Body of pancreas (tissue), 4 donors: ENCODE measurements at regions not wholly inside any gene's neighbourhood (a gene's known extent, or its start where the extent isn't known, plus 50 kb on each side); places are given as distances from the start of the nearest gene placed in this dataset.

Experiments used
- ATAC-seq: fragments of 150-250 bp; one replicate; pipeline ENCODE4 v1.9.1; 2016
- DNase-seq, 4 donors: peaks; one replicate each; pipeline ENCODE4 v3.0.0-alpha.2; 2019
- H3K27ac ChIP-seq, 4 donors: fragments of 200-600 bp; sonication (generic); 1 replicate in 3 of 4; 2 replicates in 1 of 4; pipeline versions ENCODE4 v1.5.1 to v1.6.1; 2016 to 2019; ENCODE audit warnings: mild to moderate bottlenecking in 1 of 4, mixed read lengths in 1 of 4, moderate library complexity in 1 of 4
- H3K27me3 ChIP-seq, 2 donors: fragments of 200-600 bp; sonication (generic); one replicate each; pipeline ENCODE4 v1.6.0; 2016; ENCODE audit warnings: mild to moderate bottlenecking in 1 of 2
- H3K36me3 ChIP-seq, 2 donors: fragments of 200-600 bp; sonication (generic); replicated peaks in 1 of 2; 2 replicates each; pipeline ENCODE4 v1.5.1; 2016; ENCODE audit warnings: low read depth in 2 of 2; ENCODE audit not compliant: insufficient read depth in 1 of 2
- H3K4me1 ChIP-seq: fragments of 200-600 bp; sonication (generic); one replicate; pipeline ENCODE4 v1.6.0; 2016
- H3K4me3 ChIP-seq, 2 donors: fragments of 200-600 bp; sonication (generic); 1 replicate in 1 of 2; 2 replicates in 1 of 2; pipeline ENCODE4 v1.5.1; 2016 to 2019
- H3K9me3 ChIP-seq, 3 donors: fragments of 200-600 bp; sonication (generic); 1 replicate in 2 of 3; 2 replicates in 1 of 3; pipeline ENCODE4 v1.5.1; 2016
- POLR2A ChIP-seq, 3 donors: fragments of 450-650 bp; IDR thresholded peaks; one replicate each; pipeline ENCODE4 v1.6.1; 2016; ENCODE audit warnings: antibody characterized with exemption in 3 of 3, mild to moderate bottlenecking in 2 of 3
- WGBS, 2 donors: methylation state at CpG; one replicate each; pipeline ENCODE4 v1.1.5; 2017; 5-methylcytosine and 5-hydroxymethylcytosine counted together
- intact Hi-C: fragments of 100-400 bp; cut with DNase I; formaldehyde crosslinking; loops from one replicate; pipeline ENCODE4 v1.15.1; 2023
- TF ChIP-seq, protein P1 (sequence below), 7 experiments: fragments of 450-650 bp in 4 of 7; fragments of 200-600 bp in 3 of 7; sonication (generic) in 3 of 7; IDR thresholded peaks; one replicate each; pipeline ENCODE4 v1.5.1; 2016 to 2019; ENCODE audit warnings: antibody characterized with exemption in 7 of 7

DNA sequence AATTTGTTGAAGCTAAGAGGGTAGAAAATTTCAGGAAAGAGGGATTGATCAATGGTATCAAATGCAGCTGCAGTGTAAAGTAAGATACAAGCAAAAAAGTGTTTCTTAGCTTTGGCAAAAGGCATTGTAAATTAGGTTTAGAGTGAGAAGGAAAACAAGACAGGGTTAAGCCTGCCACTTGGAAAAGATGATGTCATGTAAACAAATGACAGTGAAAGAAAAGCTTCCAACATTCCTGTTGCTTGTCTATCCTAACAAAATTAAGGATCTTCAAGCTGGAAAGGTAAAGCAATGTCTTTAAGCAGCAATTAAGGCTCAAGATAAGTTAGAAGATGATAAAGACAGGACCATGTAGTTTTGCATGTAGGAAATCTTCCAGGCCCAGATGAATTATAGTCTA, 139.1 kb upstream of the PPP2R2B start:
- ATAC-seq (no peak), DNase-seq (no peak)

DNA sequence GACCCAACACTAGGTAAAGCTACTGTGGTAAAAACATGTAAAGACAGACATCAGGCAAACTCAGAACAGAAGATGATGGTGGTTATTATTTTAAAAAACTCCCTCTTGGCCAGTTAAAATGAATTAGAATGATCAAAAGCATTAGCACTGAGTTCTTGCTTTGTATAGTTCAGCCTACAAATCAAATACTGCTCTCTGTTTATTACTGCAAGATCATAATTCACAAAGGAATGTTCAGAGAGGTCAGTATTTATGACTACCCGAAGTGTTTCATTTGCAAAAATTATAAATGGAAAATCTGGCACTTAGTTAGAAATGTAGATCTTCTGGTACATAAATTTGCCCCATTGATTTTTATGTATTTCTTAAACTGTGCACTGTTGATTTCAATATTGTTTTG, 140.3 kb upstream of the PPP2R2B start:
- H3K27ac ChIP-seq = no peak overlapping the region
- no peak for DNase-seq
- H3K36me3 ChIP-seq = no peaks in the 10 kb centered on the region
- H3K27me3 ChIP-seq = no peaks in the 10 kb centered on the region
- H3K4me3 ChIP-seq = no peak overlapping the region
- intact Hi-C loops = no loop called here
- H3K4me1 ChIP-seq = no peaks in the 10 kb centered on the region
- no peak for ATAC-seq
- WGBS, 2 donors = 53 to 68% methylated on average over 1 of the region's 1 CpG
- no peaks in the 10 kb centered on the region for H3K9me3 ChIP-seq
- TF ChIP-seq POLR2A (IDR thresholded peaks at IDR 0.05) = no peak
- TF ChIP-seq, protein P1, sequence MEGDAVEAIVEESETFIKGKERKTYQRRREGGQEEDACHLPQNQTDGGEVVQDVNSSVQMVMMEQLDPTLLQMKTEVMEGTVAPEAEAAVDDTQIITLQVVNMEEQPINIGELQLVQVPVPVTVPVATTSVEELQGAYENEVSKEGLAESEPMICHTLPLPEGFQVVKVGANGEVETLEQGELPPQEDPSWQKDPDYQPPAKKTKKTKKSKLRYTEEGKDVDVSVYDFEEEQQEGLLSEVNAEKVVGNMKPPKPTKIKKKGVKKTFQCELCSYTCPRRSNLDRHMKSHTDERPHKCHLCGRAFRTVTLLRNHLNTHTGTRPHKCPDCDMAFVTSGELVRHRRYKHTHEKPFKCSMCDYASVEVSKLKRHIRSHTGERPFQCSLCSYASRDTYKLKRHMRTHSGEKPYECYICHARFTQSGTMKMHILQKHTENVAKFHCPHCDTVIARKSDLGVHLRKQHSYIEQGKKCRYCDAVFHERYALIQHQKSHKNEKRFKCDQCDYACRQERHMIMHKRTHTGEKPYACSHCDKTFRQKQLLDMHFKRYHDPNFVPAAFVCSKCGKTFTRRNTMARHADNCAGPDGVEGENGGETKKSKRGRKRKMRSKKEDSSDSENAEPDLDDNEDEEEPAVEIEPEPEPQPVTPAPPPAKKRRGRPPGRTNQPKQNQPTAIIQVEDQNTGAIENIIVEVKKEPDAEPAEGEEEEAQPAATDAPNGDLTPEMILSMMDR (IDR thresholded peaks at IDR 0.05) = no peak

More for the DNA sequence above, 139.1 kb upstream of the PPP2R2B start:
- Histone ChIP-seq H3K27ac (no peak overlapping the region), H3K9me3 (no peaks in the 10 kb centered on the region), H3K4me3 (no peak overlapping the region), H3K4me1 (no peaks in the 10 kb centered on the region), H3K36me3 (no peaks in the 10 kb centered on the region), H3K27me3 (no peaks in the 10 kb centered on the region)
- intact Hi-C loops = no loop called here
- TF ChIP-seq POLR2A (IDR thresholded peaks at IDR 0.05) = no peak
- TF ChIP-seq, protein P1 (IDR thresholded peaks at IDR 0.05) = no peak

DNA sequence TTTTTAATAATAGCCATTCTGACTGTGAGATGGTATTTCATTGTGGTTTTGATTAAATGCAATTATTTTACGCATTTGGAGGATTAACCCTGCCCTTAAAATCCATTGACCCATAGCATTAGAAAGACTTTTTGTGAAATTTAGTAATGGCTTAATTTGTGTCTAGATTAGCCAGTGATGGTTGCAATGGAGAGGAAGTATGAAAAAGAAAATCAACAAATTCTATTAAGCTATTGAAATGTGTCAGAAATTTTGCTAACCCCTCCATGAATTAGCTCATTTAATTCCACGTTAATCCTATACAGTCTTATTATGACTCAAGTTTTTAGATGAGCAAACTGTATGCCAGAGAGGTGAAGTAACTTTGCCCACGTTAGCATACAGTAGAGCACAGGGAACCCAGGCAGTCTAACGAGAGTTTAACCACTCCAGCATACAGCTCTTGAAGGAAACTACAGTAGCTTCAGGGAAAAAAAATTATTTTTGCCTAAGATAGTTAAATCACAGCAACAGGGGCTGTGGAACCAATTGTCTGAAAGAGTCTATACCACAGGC, 158.2 kb upstream of the PPP2R2B start:
- Histone ChIP-seq H3K4me1 (no peaks in the 10 kb centered on the region), H3K36me3 (no peaks in the 10 kb centered on the region)
- 66 to 68% methylated on average over 4 of the region's 4 CpGs for WGBS, 2 donors

DNA sequence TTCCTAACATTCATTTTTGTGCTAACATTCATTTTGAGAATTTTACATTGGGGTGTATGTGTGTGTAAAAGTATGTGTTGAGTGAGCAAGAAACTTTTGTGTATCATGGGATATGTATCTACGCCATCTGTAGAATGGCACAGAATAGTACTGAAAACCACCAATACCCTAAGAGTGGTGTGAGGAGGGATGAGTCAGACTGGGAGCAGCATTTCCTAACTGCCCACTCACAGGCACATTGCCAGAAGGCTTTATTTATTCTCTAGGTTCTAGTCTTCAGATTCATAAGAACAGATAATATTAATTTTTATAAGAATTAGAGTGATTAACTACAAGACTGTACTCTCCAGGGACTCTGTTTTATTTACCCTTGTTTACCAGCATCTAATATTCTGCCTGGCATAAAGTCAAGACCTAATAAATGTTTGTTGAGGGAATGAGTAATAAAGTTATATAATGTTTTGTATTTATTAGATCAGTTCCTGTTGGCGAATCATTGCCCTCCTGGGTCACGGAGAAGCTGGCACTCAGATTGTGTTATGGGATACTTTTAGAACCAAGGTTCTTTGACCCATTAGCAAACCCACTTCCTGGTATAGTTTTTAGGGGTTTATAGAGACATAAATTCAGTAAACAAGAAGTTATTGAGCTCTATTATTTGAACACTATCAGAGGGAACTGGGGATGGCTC, 159.1 kb upstream of the PPP2R2B start:
- DNase-seq (no peak), ATAC-seq (no peak)
- no peak overlapping the region for H3K4me3 ChIP-seq
- no peak overlapping the region for H3K27ac ChIP-seq
- intact Hi-C loops = no loop called here
- no peaks in the 10 kb centered on the region for H3K9me3 ChIP-seq
- WGBS, 2 donors = 79 to 86% methylated on average over 3 of the region's 3 CpGs
- TF ChIP-seq POLR2A (IDR thresholded peaks at IDR 0.05) = no peak
- TF ChIP-seq, protein P1 (IDR thresholded peaks at IDR 0.05) = no peak
- no peaks in the 10 kb centered on the region for H3K4me1 ChIP-seq
- H3K27me3 ChIP-seq = no peaks in the 10 kb centered on the region
- no peaks in the 10 kb centered on the region for H3K36me3 ChIP-seq

More for the DNA sequence above, 158.2 kb upstream of the PPP2R2B start:
- intact Hi-C loops = no loop called here
- DNase-seq (no peak), ATAC-seq (no peak)
- TF ChIP-seq, protein P1 (IDR thresholded peaks at IDR 0.05) = no peak
- no peak for TF ChIP-seq POLR2A (IDR thresholded peaks at IDR 0.05)
- no peak overlapping the region for H3K4me3 ChIP-seq
- H3K27ac ChIP-seq = no peak overlapping the region
- no peaks in the 10 kb centered on the region for H3K9me3 ChIP-seq
- no peaks in the 10 kb centered on the region for H3K27me3 ChIP-seq

DNA sequence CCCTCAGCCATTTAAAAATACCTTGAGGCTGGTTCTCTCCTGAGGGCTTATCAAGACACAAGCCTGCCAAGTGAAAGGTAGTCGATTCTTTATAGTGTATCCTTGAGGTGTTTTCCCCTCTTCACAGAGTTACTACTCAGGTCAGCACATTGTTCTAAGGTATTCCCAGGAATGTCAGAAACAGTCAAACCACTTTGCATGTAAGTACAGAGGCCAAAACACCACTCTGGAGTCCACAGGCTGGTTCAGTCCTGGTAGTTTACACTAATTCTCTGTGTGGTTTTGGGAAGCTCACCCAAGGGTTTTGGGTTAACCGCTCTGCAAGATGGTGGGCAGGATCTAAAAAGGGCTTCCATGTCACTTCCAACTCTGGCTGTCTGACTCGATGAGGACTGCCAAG, 162.3 kb upstream of the PPP2R2B start:
- H3K36me3 ChIP-seq = no peaks in the 10 kb centered on the region
- H3K9me3 ChIP-seq = no peaks in the 10 kb centered on the region
- H3K4me3 ChIP-seq = no peak overlapping the region
- 63 to 66% methylated on average over 2 to 3 of the region's 3 CpGs for WGBS, 2 donors
- no peaks in the 10 kb centered on the region for H3K4me1 ChIP-seq
- H3K27me3 ChIP-seq = no peaks in the 10 kb centered on the region
- intact Hi-C loops = no loop called here
- no peak for TF ChIP-seq POLR2A (IDR thresholded peaks at IDR 0.05)
- TF ChIP-seq, protein P1 (IDR thresholded peaks at IDR 0.05) = no peak
- no peak for DNase-seq
- ATAC-seq = no peak
- H3K27ac ChIP-seq = no peak overlapping the region
